ENCODE measurements at regions not wholly inside any gene's neighbourhood (a gene's known extent, or its start where the extent isn't known, plus 50 kb on each side); places are given as distances from the start of the nearest gene placed in this dataset.

DNA sequence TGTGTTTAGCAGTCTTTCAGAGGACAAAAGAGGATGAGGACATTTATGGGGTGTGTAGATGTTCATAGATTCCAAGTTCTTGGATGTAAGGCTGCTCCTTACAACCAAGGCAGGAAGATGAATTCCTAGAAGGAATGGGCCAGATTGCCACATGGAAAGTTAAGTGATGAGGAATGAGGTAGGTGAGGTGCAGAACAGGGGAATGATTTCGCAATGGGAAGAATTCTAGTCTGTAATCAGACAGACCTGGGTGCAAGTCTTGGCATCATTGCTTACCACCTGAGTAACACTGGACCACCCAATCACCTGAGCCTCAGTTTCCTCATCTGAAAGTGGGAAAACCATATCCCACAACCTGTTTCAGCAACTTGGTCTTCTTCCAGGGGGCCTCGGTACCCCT is 174.9 kb downstream of the IER5 start:
- H3K36me3 ChIP-seq (ENCODE audit: control insufficient read depth in 1 of 2, insufficient read depth in 2 of 2, low read length in 2 of 2) = no peaks in the 10 kb centered on the region
- no peaks in the 10 kb centered on the region for H3K9me3 ChIP-seq (ENCODE audit: control insufficient read depth in 1 of 2, low read length in 2 of 2)
- no peak overlapping the region for H3K4me3 ChIP-seq (ENCODE audit: low read depth in 1 of 2, low read length in 2 of 2)
- no peaks in the 10 kb centered on the region for H3K4me1 ChIP-seq (ENCODE audit: control insufficient read depth in 1 of 2, insufficient read depth in 2 of 2, low read length in 2 of 2)
- H3K27me3 ChIP-seq (ENCODE audit: low read depth, low read length) = no peaks in the 10 kb centered on the region
- H3K27ac ChIP-seq (ENCODE audit: low read length) = no peak overlapping the region

DNA sequence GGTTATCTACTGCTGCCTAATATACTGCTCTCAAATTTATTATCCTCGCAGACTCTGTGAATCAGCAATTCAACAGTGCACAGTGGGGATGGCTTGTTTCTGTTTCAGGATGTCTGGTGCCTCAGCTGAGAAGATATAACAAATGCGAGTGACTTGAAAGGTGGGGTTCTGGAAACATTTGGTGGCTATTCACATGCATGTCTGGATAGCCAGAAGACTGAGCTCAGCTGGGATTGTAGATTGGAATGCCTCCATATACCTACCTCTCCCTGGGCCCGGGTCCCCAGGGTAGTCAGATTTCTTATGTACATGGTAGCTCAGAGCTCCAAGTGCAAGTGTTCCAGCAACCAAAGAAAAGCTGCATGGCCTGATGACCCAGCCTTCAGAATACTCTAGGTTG is 176.3 kb downstream of the IER5 start:
- H3K27ac ChIP-seq (ENCODE audit: low read length) = no peak overlapping the region
- H3K4me3 ChIP-seq (ENCODE audit: low read depth in 1 of 2, low read length in 2 of 2) = no peak overlapping the region
- no peaks in the 10 kb centered on the region for H3K4me1 ChIP-seq (ENCODE audit: control insufficient read depth in 1 of 2, insufficient read depth in 2 of 2, low read length in 2 of 2)
- H3K27me3 ChIP-seq (ENCODE audit: low read depth, low read length) = no peaks in the 10 kb centered on the region
- no peaks in the 10 kb centered on the region for H3K36me3 ChIP-seq (ENCODE audit: control insufficient read depth in 1 of 2, insufficient read depth in 2 of 2, low read length in 2 of 2)
- no peaks in the 10 kb centered on the region for H3K9me3 ChIP-seq (ENCODE audit: control insufficient read depth in 1 of 2, low read length in 2 of 2)

DNA sequence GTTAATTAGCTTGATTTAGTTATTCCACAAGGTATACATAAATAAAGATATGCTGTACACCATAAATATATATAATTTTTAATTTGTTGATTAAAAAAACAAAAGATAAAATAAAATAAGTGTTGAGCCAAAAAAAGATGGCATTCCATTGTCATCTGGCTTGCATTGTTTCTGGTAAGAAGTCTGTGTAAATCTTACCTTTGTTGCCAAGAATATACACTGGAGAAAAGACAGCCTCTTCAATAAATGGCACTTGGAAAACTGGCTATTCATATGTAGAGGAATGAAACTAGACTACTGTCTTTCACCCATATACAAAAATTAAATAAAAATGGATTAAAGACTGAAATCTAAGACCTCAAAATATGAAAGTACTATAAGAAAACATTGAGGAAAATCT is 196.5 kb downstream of the IER5 start:
- no peak overlapping the region for H3K27ac ChIP-seq (ENCODE audit: low read length)
- H3K27me3 ChIP-seq (ENCODE audit: low read depth, low read length) = no peaks in the 10 kb centered on the region
- H3K4me1 ChIP-seq (ENCODE audit: control insufficient read depth in 1 of 2, insufficient read depth in 2 of 2, low read length in 2 of 2) = no peaks in the 10 kb centered on the region
- H3K9me3 ChIP-seq (ENCODE audit: control insufficient read depth in 1 of 2, low read length in 2 of 2) = peaks cover 8 to 10% of the 10 kb centered on the region in 2 donors
- no peaks in the 10 kb centered on the region for H3K36me3 ChIP-seq (ENCODE audit: control insufficient read depth in 1 of 2, insufficient read depth in 2 of 2, low read length in 2 of 2)
- no peak overlapping the region for H3K4me3 ChIP-seq (ENCODE audit: low read depth in 1 of 2, low read length in 2 of 2)

DNA sequence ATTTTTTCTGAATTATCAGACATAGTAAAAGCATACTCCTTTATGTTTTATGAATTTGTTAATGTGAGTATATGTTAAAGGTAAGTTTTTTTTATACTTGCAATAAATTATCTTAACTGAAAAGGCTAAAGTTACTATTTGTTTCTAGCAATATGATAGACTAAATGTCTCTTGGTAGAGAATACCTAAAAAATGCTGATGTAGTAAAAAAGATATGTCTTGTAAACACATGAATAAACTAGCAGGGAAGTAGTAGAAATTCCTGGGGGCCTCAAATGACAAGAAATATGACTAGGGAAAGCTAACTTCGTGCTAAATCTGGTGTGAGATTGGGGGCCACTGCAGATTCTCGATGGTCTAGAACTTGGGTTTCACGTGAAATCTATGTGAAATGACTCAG is 188.1 kb upstream of the CACNA1E start:
- H3K4me1 ChIP-seq (ENCODE audit: control insufficient read depth in 1 of 2, insufficient read depth in 2 of 2, low read length in 2 of 2) = no peaks in the 10 kb centered on the region
- H3K27me3 ChIP-seq (ENCODE audit: low read depth, low read length) = no peaks in the 10 kb centered on the region
- H3K4me3 ChIP-seq (ENCODE audit: low read depth in 1 of 2, low read length in 2 of 2) = no peak overlapping the region
- no peaks in the 10 kb centered on the region for H3K36me3 ChIP-seq (ENCODE audit: control insufficient read depth in 1 of 2, insufficient read depth in 2 of 2, low read length in 2 of 2)
- H3K27ac ChIP-seq (ENCODE audit: low read length) = no peak overlapping the region
- no peaks in the 10 kb centered on the region for H3K9me3 ChIP-seq (ENCODE audit: control insufficient read depth in 1 of 2, low read length in 2 of 2)

DNA sequence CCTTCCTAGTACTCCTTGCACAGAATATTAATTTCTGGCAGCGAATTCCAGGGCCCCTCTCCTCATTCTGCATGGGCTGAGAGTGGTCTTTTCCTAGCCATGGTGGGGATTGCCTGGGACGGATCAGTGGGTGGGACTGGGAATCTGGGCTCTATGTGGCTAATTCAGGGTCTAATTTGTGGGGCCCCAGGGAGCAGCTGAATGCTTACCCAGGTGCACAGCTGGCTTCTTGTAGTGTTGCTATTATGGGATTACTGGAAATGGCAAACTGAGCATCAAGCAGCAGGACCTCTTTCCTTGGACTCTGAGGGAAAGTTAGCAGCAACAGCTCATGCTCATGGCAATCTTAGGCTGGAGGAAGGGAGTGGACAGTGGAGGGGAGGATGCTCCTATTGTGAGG is 187.1 kb upstream of the CACNA1E start:
- H3K4me1 ChIP-seq (ENCODE audit: control insufficient read depth in 1 of 2, insufficient read depth in 2 of 2, low read length in 2 of 2) = no peaks in the 10 kb centered on the region
- no peak overlapping the region for H3K4me3 ChIP-seq (ENCODE audit: low read depth in 1 of 2, low read length in 2 of 2)
- no peak overlapping the region for H3K27ac ChIP-seq (ENCODE audit: low read length)
- H3K27me3 ChIP-seq (ENCODE audit: low read depth, low read length) = no peaks in the 10 kb centered on the region
- no peaks in the 10 kb centered on the region for H3K36me3 ChIP-seq (ENCODE audit: control insufficient read depth in 1 of 2, insufficient read depth in 2 of 2, low read length in 2 of 2)
- H3K9me3 ChIP-seq (ENCODE audit: control insufficient read depth in 1 of 2, low read length in 2 of 2) = no peaks in the 10 kb centered on the region

DNA sequence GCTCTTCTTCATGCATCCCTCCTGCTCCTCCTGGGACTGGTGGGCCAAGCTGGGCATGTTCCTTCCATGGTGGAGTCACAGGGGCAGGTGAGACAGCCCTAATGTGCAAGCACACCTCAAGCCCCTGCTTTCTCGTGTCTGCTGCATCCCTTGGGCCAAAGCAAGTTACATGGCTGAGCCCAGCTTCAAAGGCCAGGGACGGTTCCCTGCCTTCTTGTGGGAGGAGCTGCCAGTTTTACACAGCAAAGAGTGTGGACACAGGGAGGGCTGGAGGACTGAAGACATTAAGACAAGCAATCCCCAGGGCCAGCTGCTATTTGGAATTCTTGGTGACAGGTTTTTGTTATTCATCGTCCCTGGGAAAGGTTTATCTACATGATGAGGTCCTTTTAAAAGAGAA is 175.2 kb upstream of the CACNA1E start:
- Histone ChIP-seq H3K27me3 (ENCODE audit: low read depth, low read length) (peaks cover 4% of the 10 kb centered on the region), H3K27ac (ENCODE audit: low read length) (no peak overlapping the region), H3K36me3 (ENCODE audit: control insufficient read depth in 1 of 2, insufficient read depth in 2 of 2, low read length in 2 of 2) (no peaks in the 10 kb centered on the region), H3K4me1 (ENCODE audit: control insufficient read depth in 1 of 2, insufficient read depth in 2 of 2, low read length in 2 of 2) (no peaks in the 10 kb centered on the region), H3K9me3 (ENCODE audit: control insufficient read depth in 1 of 2, low read length in 2 of 2) (peaks cover 0 to 10% of the 10 kb centered on the region in 2 donors), H3K4me3 (ENCODE audit: low read depth in 1 of 2, low read length in 2 of 2) (no peak overlapping the region)

DNA sequence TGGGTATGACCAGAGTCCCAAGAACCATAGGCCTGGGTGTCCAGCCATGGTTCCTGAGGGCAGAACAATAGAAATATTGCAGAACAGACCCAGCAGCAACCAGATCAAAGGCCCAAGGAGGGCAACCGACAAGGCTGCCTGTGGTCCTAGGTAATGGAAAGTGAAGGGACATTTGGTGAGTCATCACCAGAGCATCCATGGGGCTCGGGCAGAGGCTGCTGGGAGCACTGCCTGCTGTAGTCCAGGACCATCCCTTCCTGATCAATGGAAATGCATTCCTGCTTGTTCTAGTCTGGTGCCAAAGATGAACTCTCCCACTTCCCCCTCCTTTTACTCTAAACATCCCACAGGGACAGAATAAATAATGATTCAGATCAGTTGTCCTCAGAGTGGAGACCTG is 172.8 kb upstream of the CACNA1E start:
- no peaks in the 10 kb centered on the region for H3K4me1 ChIP-seq (ENCODE audit: control insufficient read depth in 1 of 2, insufficient read depth in 2 of 2, low read length in 2 of 2)
- no peaks in the 10 kb centered on the region for H3K36me3 ChIP-seq (ENCODE audit: control insufficient read depth in 1 of 2, insufficient read depth in 2 of 2, low read length in 2 of 2)
- no peak overlapping the region for H3K4me3 ChIP-seq (ENCODE audit: low read depth in 1 of 2, low read length in 2 of 2)
- no peaks in the 10 kb centered on the region for H3K9me3 ChIP-seq (ENCODE audit: control insufficient read depth in 1 of 2, low read length in 2 of 2)
- peaks cover 9% of the 10 kb centered on the region for H3K27me3 ChIP-seq (ENCODE audit: low read depth, low read length)
- no peak overlapping the region for H3K27ac ChIP-seq (ENCODE audit: low read length)

DNA sequence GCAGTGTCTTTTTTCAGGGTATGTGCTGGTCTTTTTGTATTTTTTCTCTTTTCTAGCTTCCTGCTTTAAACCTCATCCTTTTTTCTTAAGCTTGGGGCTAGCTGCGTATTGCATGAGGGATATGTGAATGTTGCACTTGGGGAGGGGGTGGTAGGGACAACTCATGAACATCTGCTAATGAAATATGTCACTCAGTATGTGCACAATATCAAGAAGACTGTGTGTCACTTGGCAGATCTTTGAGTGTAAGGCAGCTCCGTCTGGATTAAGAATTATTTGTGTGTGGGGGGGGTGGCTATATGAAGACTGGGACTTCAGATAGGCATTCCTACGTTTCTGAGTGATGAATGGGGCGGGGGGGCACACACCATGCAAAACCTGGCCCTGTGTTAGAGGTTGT is 170.4 kb upstream of the CACNA1E start:
- Histone ChIP-seq H3K27ac (ENCODE audit: low read length) (no peak overlapping the region), H3K9me3 (ENCODE audit: control insufficient read depth in 1 of 2, low read length in 2 of 2) (no peaks in the 10 kb centered on the region), H3K27me3 (ENCODE audit: low read depth, low read length) (peaks cover 14% of the 10 kb centered on the region), H3K4me1 (ENCODE audit: control insufficient read depth in 1 of 2, insufficient read depth in 2 of 2, low read length in 2 of 2) (peaks cover 0 to 4% of the 10 kb centered on the region in 2 donors), H3K4me3 (ENCODE audit: low read depth in 1 of 2, low read length in 2 of 2) (no peak overlapping the region), H3K36me3 (ENCODE audit: control insufficient read depth in 1 of 2, insufficient read depth in 2 of 2, low read length in 2 of 2) (no peaks in the 10 kb centered on the region)

DNA sequence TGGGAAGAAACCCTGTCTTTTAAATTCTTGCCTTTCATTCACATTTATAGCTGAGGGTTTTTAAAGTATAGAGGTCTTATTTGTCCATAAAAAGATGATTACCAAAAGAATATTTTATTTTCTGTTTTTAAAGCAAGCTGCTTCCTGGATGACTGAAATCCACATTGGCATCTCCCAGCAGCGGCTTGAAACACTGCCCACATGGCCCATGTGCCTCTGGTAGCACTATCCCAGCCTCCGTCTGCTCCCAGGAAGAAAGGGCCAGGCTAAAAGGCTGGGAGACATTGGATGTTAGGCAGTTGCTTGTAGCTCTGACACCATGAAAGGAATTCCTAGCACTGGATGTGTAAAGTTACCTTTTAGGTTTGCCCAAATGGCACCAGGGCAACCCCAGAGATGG is 169.9 kb upstream of the CACNA1E start:
- Histone ChIP-seq H3K4me1 (ENCODE audit: control insufficient read depth in 1 of 2, insufficient read depth in 2 of 2, low read length in 2 of 2) (peaks cover 0 to 9% of the 10 kb centered on the region in 2 donors), H3K9me3 (ENCODE audit: control insufficient read depth in 1 of 2, low read length in 2 of 2) (no peaks in the 10 kb centered on the region), H3K27me3 (ENCODE audit: low read depth, low read length) (peaks cover 18% of the 10 kb centered on the region), H3K27ac (ENCODE audit: low read length) (no peak overlapping the region), H3K36me3 (ENCODE audit: control insufficient read depth in 1 of 2, insufficient read depth in 2 of 2, low read length in 2 of 2) (no peaks in the 10 kb centered on the region), H3K4me3 (ENCODE audit: low read depth in 1 of 2, low read length in 2 of 2) (no peak overlapping the region)

DNA sequence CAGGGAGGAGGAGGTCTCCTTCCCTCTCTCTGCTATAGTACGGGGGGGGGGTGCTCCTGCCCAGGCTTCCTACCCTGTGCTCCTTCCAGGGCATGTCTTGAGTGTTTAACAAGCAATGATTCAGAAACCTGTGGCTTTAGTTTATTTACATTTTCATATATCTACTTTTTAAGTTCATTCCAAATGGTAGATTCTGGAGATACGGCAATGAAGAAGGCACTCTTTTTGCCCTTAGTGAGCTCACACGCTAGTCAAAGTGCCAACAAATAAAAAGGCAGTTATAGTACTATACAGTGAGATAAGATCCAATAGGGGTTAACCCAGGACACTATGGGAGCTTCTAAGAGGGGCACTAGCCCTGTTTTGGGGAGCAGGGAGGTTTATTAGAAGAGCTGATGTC is 169.3 kb upstream of the CACNA1E start:
- Histone ChIP-seq H3K9me3 (ENCODE audit: control insufficient read depth in 1 of 2, low read length in 2 of 2) (no peaks in the 10 kb centered on the region), H3K4me1 (ENCODE audit: control insufficient read depth in 1 of 2, insufficient read depth in 2 of 2, low read length in 2 of 2) (peaks cover 0 to 13% of the 10 kb centered on the region in 2 donors), H3K27ac (ENCODE audit: low read length) (no peak overlapping the region), H3K27me3 (ENCODE audit: low read depth, low read length) (peaks cover 23% of the 10 kb centered on the region), H3K4me3 (ENCODE audit: low read depth in 1 of 2, low read length in 2 of 2) (no peak overlapping the region), H3K36me3 (ENCODE audit: control insufficient read depth in 1 of 2, insufficient read depth in 2 of 2, low read length in 2 of 2) (no peaks in the 10 kb centered on the region)

DNA sequence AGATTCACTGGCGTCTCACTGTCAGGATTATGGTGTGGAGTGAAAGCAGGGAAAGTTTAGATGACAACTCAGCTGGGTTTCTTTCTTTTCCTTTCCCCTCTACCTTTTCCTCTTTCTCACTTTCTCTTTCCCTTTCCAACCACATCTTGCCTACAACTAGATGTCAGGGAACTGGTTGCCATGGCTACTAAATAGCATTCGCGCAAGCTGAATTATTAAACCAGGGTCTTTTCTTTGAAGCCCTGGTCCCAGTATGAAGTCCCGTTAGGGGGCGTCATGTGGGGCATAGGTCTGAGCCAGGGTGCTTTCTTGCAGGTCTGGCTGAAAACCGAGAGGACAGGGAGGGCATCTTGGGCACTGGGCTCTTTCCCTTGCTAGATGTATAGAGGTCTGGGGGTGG is 168.4 kb upstream of the CACNA1E start:
- Histone ChIP-seq H3K27ac (ENCODE audit: low read length) (no peak overlapping the region), H3K9me3 (ENCODE audit: control insufficient read depth in 1 of 2, low read length in 2 of 2) (no peaks in the 10 kb centered on the region), H3K4me1 (ENCODE audit: control insufficient read depth in 1 of 2, insufficient read depth in 2 of 2, low read length in 2 of 2) (peaks cover 0 to 13% of the 10 kb centered on the region in 2 donors), H3K36me3 (ENCODE audit: control insufficient read depth in 1 of 2, insufficient read depth in 2 of 2, low read length in 2 of 2) (no peaks in the 10 kb centered on the region), H3K4me3 (ENCODE audit: low read depth in 1 of 2, low read length in 2 of 2) (no peak overlapping the region), H3K27me3 (ENCODE audit: low read depth, low read length) (peaks cover 32% of the 10 kb centered on the region)

DNA sequence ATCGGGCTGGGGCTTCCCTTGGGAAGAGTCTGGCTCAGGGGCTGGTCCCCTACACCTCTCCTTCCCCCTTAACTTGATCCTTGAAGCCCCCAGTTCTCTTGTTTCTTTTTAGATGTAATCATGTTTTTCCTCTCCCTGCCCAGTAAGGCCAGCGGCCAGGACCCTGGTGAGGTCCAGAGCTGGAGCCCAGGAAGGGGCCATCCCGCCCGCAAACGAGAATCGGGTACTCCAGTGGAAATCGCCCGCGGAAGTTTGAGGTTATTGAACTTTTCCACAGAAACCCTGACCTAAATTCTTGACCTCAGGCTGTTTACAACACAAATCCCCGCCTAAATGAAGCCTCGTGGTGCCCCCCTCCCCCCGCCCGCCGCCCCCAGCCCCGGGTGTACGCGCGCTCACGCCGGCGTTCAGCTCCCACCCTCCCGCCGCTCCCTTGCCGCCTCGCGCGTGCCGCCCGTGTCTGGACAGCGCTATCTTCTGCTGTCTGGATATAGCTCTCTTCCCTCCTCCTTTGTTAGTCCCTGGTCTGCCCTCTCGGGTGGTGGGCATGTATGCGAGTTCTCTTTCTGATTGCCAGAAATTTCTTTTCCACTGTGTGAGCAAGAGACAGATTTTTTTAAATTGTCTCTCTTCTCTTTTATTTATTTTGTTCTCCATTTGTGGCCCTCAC is 165.9 kb upstream of the CACNA1E start:
- Histone ChIP-seq H3K36me3 (ENCODE audit: control insufficient read depth in 1 of 2, insufficient read depth in 2 of 2, low read length in 2 of 2) (no peaks in the 10 kb centered on the region), H3K27me3 (ENCODE audit: low read depth, low read length) (peaks cover 31% of the 10 kb centered on the region), H3K4me1 (ENCODE audit: control insufficient read depth in 1 of 2, insufficient read depth in 2 of 2, low read length in 2 of 2) (peaks cover 0 to 13% of the 10 kb centered on the region in 2 donors), H3K4me3 (ENCODE audit: low read depth in 1 of 2, low read length in 2 of 2) (no peak overlapping the region), H3K27ac (ENCODE audit: low read length) (no peak overlapping the region), H3K9me3 (ENCODE audit: control insufficient read depth in 1 of 2, low read length in 2 of 2) (no peaks in the 10 kb centered on the region)
